Skeletal muscle satellite cell (primary cell): ENCODE measurements at regions not wholly inside any gene's neighbourhood (a gene's known extent, or its start where the extent isn't known, plus 50 kb on each side); places are given as distances from the start of the nearest gene placed in this dataset.

Source experiments
- H3K27me3 ChIP-seq: 2 replicates; pipeline ENCODE4 v1.7.0; 2013; ENCODE audit warnings: low read length; ENCODE audit not compliant: control insufficient read depth, insufficient read depth
- H3K36me3 ChIP-seq: 2 replicates; pipeline ENCODE4 v1.7.0; 2013; ENCODE audit warnings: mild to moderate bottlenecking, control low read depth, low read length; ENCODE audit not compliant: insufficient read depth
- H3K4me1 ChIP-seq: 2 replicates; pipeline ENCODE4 v1.7.0; 2013; ENCODE audit warnings: low read length; ENCODE audit not compliant: control insufficient read depth, insufficient read depth
- H3K4me2 ChIP-seq: 2 replicates; pipeline ENCODE4 v1.7.0; 2013; ENCODE audit warnings: mild to moderate bottlenecking, low read length
- H3K4me3 ChIP-seq: 2 replicates; pipeline ENCODE4 v1.7.0; 2013; ENCODE audit warnings: low read length
- H3K9ac ChIP-seq: 2 replicates; pipeline ENCODE4 v1.7.0; 2013; ENCODE audit warnings: mild to moderate bottlenecking, low read depth, low read length, moderate library complexity
- H3K9me3 ChIP-seq: replicated peaks from 2 replicates; pipeline ENCODE4 v1.7.0; 2013; ENCODE audit warnings: mild to moderate bottlenecking, control low read depth, low read length

- peaks cover 3% of the 10 kb centered on the region for H3K9me3 ChIP-seq
- H3K4me2 ChIP-seq = no peak overlapping the region
- H3K27me3 ChIP-seq = no peaks in the 10 kb centered on the region
- H3K9ac ChIP-seq = no peak overlapping the region
- H3K36me3 ChIP-seq = no peaks in the 10 kb centered on the region
- no peaks in the 10 kb centered on the region for H3K4me1 ChIP-seq
- H3K4me3 ChIP-seq = no peak overlapping the region
Observed at GRCh38 chr4:67030636-67031035, 514.7 kb downstream of the CENPC start.

DNA sequence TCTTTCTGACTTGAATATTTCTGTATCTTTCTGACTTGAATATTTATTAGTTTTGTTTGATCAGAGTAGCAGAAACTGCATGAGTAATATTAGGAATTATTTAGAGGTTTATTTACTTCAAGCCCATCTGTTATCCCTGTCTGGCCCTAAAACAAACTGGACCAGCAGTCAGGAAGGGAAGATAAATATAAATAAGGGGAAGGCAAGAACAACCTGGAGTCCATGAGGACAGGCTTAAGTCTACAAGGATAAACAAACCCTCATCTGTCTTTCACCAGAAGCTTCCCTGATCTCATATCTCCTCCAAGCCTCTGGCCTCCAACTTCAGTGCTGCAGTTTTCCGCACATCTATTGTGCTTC is 524.9 kb downstream of the CENPC start:
- Histone ChIP-seq H3K9ac (no peak overlapping the region), H3K27me3 (no peaks in the 10 kb centered on the region), H3K4me3 (no peak overlapping the region), H3K9me3 (no peaks in the 10 kb centered on the region), H3K4me1 (no peaks in the 10 kb centered on the region), H3K4me2 (no peak overlapping the region), H3K36me3 (no peaks in the 10 kb centered on the region)

- H3K4me2 ChIP-seq = no peak overlapping the region
- H3K4me1 ChIP-seq = no peaks in the 10 kb centered on the region
- no peak overlapping the region for H3K9ac ChIP-seq
- no peaks in the 10 kb centered on the region for H3K27me3 ChIP-seq
- no peaks in the 10 kb centered on the region for H3K9me3 ChIP-seq
- H3K36me3 ChIP-seq = no peaks in the 10 kb centered on the region
- no peak overlapping the region for H3K4me3 ChIP-seq
Observed at GRCh38 chr4:67019686-67020437, 525.4 kb downstream of the CENPC start.

DNA sequence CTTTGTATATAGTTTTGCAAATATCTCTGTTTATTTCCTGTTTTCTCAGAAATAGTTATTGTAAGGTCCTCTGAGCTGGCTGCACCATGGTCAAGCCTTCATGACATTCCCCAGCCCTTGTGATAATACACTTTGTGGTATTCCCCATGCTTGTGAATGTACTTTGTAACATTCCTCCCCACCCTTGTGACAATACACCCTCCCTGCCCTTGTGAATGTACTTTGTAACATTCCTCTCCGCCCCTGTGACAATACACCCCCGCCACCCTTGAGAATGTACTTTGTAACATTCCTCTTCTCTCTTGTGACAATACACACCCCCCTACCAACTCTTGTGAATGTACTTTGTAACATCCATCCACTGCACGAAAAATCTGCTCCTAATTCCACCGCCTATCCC is 530.7 kb downstream of the CENPC start:
- no peak overlapping the region for H3K9ac ChIP-seq
- no peak overlapping the region for H3K4me3 ChIP-seq
- H3K4me2 ChIP-seq = no peak overlapping the region
- H3K9me3 ChIP-seq = no peaks in the 10 kb centered on the region
- no peaks in the 10 kb centered on the region for H3K27me3 ChIP-seq
- no peaks in the 10 kb centered on the region for H3K4me1 ChIP-seq
- no peaks in the 10 kb centered on the region for H3K36me3 ChIP-seq

DNA sequence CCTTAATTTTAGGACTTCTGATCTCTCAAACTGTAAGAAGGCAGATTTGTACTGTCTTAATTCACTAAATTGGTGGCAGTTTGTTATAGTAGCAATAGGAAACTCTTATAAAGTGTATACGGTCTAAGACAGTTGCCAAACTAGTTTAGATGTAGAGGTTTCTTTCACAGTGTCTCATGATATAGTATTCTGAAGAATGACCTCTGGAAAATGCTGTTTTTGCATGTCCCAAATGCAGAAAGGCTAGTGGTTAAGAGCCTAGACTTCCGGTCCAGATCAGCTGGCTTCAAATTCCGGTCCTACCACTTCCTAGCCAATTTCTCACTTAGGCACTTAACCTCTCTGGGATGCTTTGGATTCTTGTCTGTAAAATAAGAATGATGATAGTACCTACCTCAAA is 538.5 kb downstream of the CENPC start:
- peaks cover 4% of the 10 kb centered on the region for H3K9me3 ChIP-seq
- H3K4me1 ChIP-seq = no peaks in the 10 kb centered on the region
- no peaks in the 10 kb centered on the region for H3K27me3 ChIP-seq

GRCh38 chr4:66991521-66991920 is 553.8 kb downstream of the CENPC start:
- no peaks in the 10 kb centered on the region for H3K36me3 ChIP-seq
- no peaks in the 10 kb centered on the region for H3K27me3 ChIP-seq
- no peaks in the 10 kb centered on the region for H3K4me1 ChIP-seq
- H3K4me2 ChIP-seq = no peak overlapping the region
- H3K9me3 ChIP-seq = peaks cover 3% of the 10 kb centered on the region
- H3K9ac ChIP-seq = no peak overlapping the region
- H3K4me3 ChIP-seq = no peak overlapping the region

More for the DNA sequence above, 538.5 kb downstream of the CENPC start:
- Histone ChIP-seq H3K9ac (no peak overlapping the region), H3K36me3 (no peaks in the 10 kb centered on the region), H3K4me2 (no peak overlapping the region), H3K4me3 (no peak overlapping the region)

- H3K9me3 ChIP-seq = peaks cover under 1% of the 10 kb centered on the region
- H3K9ac ChIP-seq = no peak overlapping the region
- no peak overlapping the region for H3K4me3 ChIP-seq
- no peaks in the 10 kb centered on the region for H3K27me3 ChIP-seq
- no peak overlapping the region for H3K4me2 ChIP-seq
- H3K36me3 ChIP-seq = no peaks in the 10 kb centered on the region
- no peaks in the 10 kb centered on the region for H3K4me1 ChIP-seq
Observed at GRCh38 chr4:66974665-66975064, 570.6 kb downstream of the CENPC start.

DNA sequence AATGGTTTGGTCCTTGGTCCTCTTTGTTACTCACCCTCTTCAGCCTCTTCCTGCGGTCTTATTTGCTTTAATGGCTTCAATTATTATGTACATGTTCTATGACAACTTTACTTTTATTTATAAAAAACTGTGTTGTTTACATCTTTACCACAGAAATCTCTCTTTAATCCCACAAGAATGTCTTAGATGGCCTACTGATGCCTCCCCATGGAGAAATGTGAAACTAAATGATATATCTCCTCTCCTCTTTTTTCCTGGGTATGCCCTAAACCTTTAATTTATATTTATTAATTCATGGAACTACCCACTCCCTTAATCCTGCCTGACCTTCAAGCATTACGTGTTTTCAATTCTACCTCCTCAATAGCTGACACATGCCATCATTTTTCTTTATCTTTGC is 573.2 kb downstream of the CENPC start:
- Histone ChIP-seq H3K4me3 (no peak overlapping the region), H3K4me2 (no peak overlapping the region), H3K9me3 (peaks cover 3% of the 10 kb centered on the region), H3K9ac (no peak overlapping the region), H3K27me3 (no peaks in the 10 kb centered on the region), H3K36me3 (no peaks in the 10 kb centered on the region), H3K4me1 (no peaks in the 10 kb centered on the region)

DNA sequence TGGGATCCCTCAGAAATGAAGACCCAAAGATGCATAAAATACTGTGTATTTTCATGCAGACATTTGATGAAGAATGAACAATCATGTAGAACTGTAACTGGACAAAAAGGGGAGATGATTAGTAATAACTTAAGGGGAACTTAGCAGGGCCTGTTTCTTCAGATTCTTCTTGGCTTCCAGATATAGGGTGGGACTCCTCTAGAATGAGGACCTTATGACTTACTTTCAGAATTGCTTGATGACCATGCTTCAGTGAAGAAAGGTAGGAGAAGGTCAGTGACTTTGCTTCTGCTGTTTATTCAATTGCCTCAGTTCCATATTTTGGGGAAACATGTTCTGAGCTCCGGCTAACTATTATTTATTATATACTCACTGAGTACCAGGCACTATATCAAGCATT is 580.8 kb downstream of the CENPC start:
- no peak overlapping the region for H3K4me3 ChIP-seq
- H3K4me2 ChIP-seq = no peak overlapping the region
- no peaks in the 10 kb centered on the region for H3K36me3 ChIP-seq
- no peak overlapping the region for H3K9ac ChIP-seq
- peaks cover under 1% of the 10 kb centered on the region for H3K9me3 ChIP-seq
- no peaks in the 10 kb centered on the region for H3K4me1 ChIP-seq
- H3K27me3 ChIP-seq = no peaks in the 10 kb centered on the region

- no peak overlapping the region for H3K4me2 ChIP-seq
Observed at GRCh38 chr4:66963084-66963483, 582.2 kb downstream of the CENPC start.

DNA sequence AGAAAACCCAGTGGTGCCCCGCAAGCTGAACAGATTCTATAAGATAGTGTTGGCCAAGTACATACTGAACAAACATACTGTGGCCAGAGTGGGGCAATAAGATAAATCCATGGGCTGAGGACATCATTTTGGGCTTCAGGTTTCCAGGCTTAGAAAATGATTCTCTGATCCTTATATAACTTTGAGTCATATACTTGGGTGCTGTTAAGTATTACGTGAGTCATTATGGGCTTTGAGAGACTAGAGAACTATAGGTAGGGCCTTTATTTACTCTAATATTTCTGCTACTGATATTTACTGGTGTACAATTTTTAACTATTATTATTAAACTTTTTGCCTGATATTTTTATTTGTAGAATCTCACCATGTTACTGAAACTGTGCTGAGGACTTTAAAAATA is 586.1 kb downstream of the CENPC start:
- H3K36me3 ChIP-seq = no peaks in the 10 kb centered on the region
- no peaks in the 10 kb centered on the region for H3K4me1 ChIP-seq
- no peaks in the 10 kb centered on the region for H3K27me3 ChIP-seq
- no peaks in the 10 kb centered on the region for H3K9me3 ChIP-seq
- no peak overlapping the region for H3K4me3 ChIP-seq
- no peak overlapping the region for H3K4me2 ChIP-seq
- H3K9ac ChIP-seq = no peak overlapping the region

More at GRCh38 chr4:66963084-66963483, 582.2 kb downstream of the CENPC start:
- H3K4me3 ChIP-seq = no peak overlapping the region
- no peaks in the 10 kb centered on the region for H3K36me3 ChIP-seq
- no peak overlapping the region for H3K9ac ChIP-seq
- no peaks in the 10 kb centered on the region for H3K4me1 ChIP-seq
- no peaks in the 10 kb centered on the region for H3K9me3 ChIP-seq
- no peaks in the 10 kb centered on the region for H3K27me3 ChIP-seq

- no peaks in the 10 kb centered on the region for H3K36me3 ChIP-seq
- H3K9me3 ChIP-seq = no peaks in the 10 kb centered on the region
- no peak overlapping the region for H3K9ac ChIP-seq
- no peak overlapping the region for H3K4me2 ChIP-seq
- no peaks in the 10 kb centered on the region for H3K27me3 ChIP-seq
- no peak overlapping the region for H3K4me3 ChIP-seq
- no peaks in the 10 kb centered on the region for H3K4me1 ChIP-seq
Observed at GRCh38 chr4:66956852-66957251, 588.5 kb downstream of the CENPC start.
